Adrenal gland (tissue), 9 donors: ENCODE measurements at regions not wholly inside any gene's neighbourhood (a gene's known extent, or its start where the extent isn't known, plus 50 kb on each side); places are given as distances from the start of the nearest gene placed in this dataset.

Source experiments
- DNase-seq, 7 donors: peaks; one replicate each; pipeline ENCODE4 v3.0.0-alpha.2; 2019 to 2020
- H3K27ac ChIP-seq, 5 donors: fragments of 200-600 bp; sonication (generic) in 4 of 5; 1 replicate in 3 of 5; 2 replicates in 2 of 5; pipeline versions ENCODE4 v1.5.1 to v1.8.0; 2016 to 2020; ENCODE audit warnings: mild to moderate bottlenecking in 1 of 5
- H3K27me3 ChIP-seq: fragments of 200-600 bp; 2 replicates; pipeline ENCODE4 v1.8.0; 2021
- H3K36me3 ChIP-seq, 2 donors: fragments of 200-600 bp; replicated peaks in 1 of 2; 1 replicate in 1 of 2; 2 replicates in 1 of 2; pipeline versions ENCODE4 v1.5.1 to v1.8.0; 2018 to 2022
- H3K4me1 ChIP-seq, 2 donors: fragments of 200-600 bp; replicated peaks in 1 of 2; 1 replicate in 1 of 2; 2 replicates in 1 of 2; pipeline versions ENCODE4 v1.5.1 to v1.8.0; 2018 to 2021
- H3K4me3 ChIP-seq, 4 donors: fragments of 200-600 bp; sonication (generic) in 3 of 4; one replicate each; pipeline ENCODE4 v1.5.1; 2016 to 2018
- H3K9me3 ChIP-seq, 3 donors: fragments of 200-600 bp; sonication (generic) in 1 of 3; replicated peaks in 1 of 3; 1 replicate in 2 of 3; 2 replicates in 1 of 3; pipeline versions ENCODE4 v1.5.1 to v1.8.0; 2016 to 2021
- CTCF ChIP-seq, 6 experiments: fragments of 450-650 bp in 4 of 6; fragments of 200-600 bp in 2 of 6; sonication (generic) in 1 of 6; IDR thresholded peaks; 1 replicate in 5 of 6; 2 replicates in 1 of 6; pipeline versions ENCODE4 v1.5.1 to v1.8.0; 2016 to 2021; ENCODE audit warnings: antibody characterized with exemption in 6 of 6, mild to moderate bottlenecking in 2 of 6, moderate library complexity in 1 of 6
- POLR2A ChIP-seq, 2 donors: fragments of 450-650 bp; IDR thresholded peaks; one replicate each; pipeline ENCODE4 v1.6.1; 2017; ENCODE audit warnings: antibody characterized with exemption in 2 of 2, mild to moderate bottlenecking in 2 of 2, moderate library complexity in 1 of 2
- WGBS, 4 donors: extraction: QIAGEN DNeasy Blood & Tissue Kit in 2 of 4; methylation state at CpG; one replicate each; pipeline versions ENCODE4 v1.1.5 to v1.1.7; 2013 to 2017; 5-methylcytosine and 5-hydroxymethylcytosine counted together
- intact Hi-C, 2 donors: fragments of 100-400 bp; cut with DNase I; formaldehyde crosslinking; loops; one replicate each; pipeline versions ENCODE4 v1.14.1 to v1.15.0; 2022 to 2023
- donor health status: healthy with polysubstance abuse.
- donor health status: Bipolar disorder and iron deficiency.
- donor health status: DM: yes; HTN: yes; CAD: no.
- donor health status: DM: no; HTN: no; CAD: no.
- donor health status: DM: no; HTN: no; CAD: no.

- H3K4me3 ChIP-seq, result no peak overlapping the region
- no peak for DNase-seq
- no peaks in the 10 kb centered on the region for H3K9me3 ChIP-seq
- no peaks in the 10 kb centered on the region for H3K36me3 ChIP-seq
- no peaks in the 10 kb centered on the region for H3K27me3 ChIP-seq
- no peak overlapping the region for H3K27ac ChIP-seq
- intact Hi-C loops, result no loop called here
- no peaks in the 10 kb centered on the region for H3K4me1 ChIP-seq
- TF ChIP-seq CTCF (IDR thresholded peaks at IDR 0.05), result no peak
- no peak for TF ChIP-seq POLR2A (IDR thresholded peaks at IDR 0.05)
Measured at GRCh38 chr4:10305816-10306215, 151.4 kb downstream of the ZNF518B start.

GRCh38 chr4:10303291-10303690, 153.9 kb downstream of the ZNF518B start:
- WGBS, 4 donors, result 73 to 88% (median 86%) methylated on average over 4 of the region's 4 CpGs
- TF ChIP-seq POLR2A (IDR thresholded peaks at IDR 0.05), result no peak
- TF ChIP-seq CTCF (IDR thresholded peaks at IDR 0.05), result no peak
- no peaks in the 10 kb centered on the region for H3K4me1 ChIP-seq

GRCh38 chr4:10302096-10302495, 155.1 kb downstream of the ZNF518B start:
- H3K9me3 ChIP-seq, result no peaks in the 10 kb centered on the region
- H3K27me3 ChIP-seq, result no peaks in the 10 kb centered on the region
- H3K4me1 ChIP-seq, result no peaks in the 10 kb centered on the region
- no peak overlapping the region for H3K27ac ChIP-seq
- H3K36me3 ChIP-seq, result no peaks in the 10 kb centered on the region
- 73 to 91% (median 79%) methylated on average over 2 of the region's 2 CpGs for WGBS, 4 donors
- intact Hi-C loops, result no loop called here
- TF ChIP-seq CTCF (IDR thresholded peaks at IDR 0.05), result no peak
- TF ChIP-seq POLR2A (IDR thresholded peaks at IDR 0.05), result no peak
- DNase-seq, result no peak
- no peak overlapping the region for H3K4me3 ChIP-seq

More at GRCh38 chr4:10303291-10303690, 153.9 kb downstream of the ZNF518B start:
- H3K27ac ChIP-seq, result no peak overlapping the region
- no peaks in the 10 kb centered on the region for H3K36me3 ChIP-seq
- H3K4me3 ChIP-seq, result no peak overlapping the region
- no peak for DNase-seq
- no peaks in the 10 kb centered on the region for H3K27me3 ChIP-seq
- no peaks in the 10 kb centered on the region for H3K9me3 ChIP-seq
- intact Hi-C loops, result no loop called here

GRCh38 chr4:10299601-10300000, 157.6 kb downstream of the ZNF518B start:
- Histone ChIP-seq H3K4me1 (no peaks in the 10 kb centered on the region), H3K9me3 (no peaks in the 10 kb centered on the region), H3K27ac (no peak overlapping the region), H3K4me3 (no peak overlapping the region), H3K36me3 (no peaks in the 10 kb centered on the region), H3K27me3 (peaks cover 5% of the 10 kb centered on the region)
- WGBS, 4 donors, result 45 to 59% (median 52%) methylated on average over 3 of the region's 3 CpGs
- intact Hi-C loops, result no loop called here
- no peak for DNase-seq
- no peak for TF ChIP-seq CTCF (IDR thresholded peaks at IDR 0.05)
- no peak for TF ChIP-seq POLR2A (IDR thresholded peaks at IDR 0.05)
